ENCODE measurements at regions not wholly inside any gene's neighbourhood (a gene's known extent, or its start where the extent isn't known, plus 50 kb on each side); places are given as distances from the start of the nearest gene placed in this dataset.

DNA sequence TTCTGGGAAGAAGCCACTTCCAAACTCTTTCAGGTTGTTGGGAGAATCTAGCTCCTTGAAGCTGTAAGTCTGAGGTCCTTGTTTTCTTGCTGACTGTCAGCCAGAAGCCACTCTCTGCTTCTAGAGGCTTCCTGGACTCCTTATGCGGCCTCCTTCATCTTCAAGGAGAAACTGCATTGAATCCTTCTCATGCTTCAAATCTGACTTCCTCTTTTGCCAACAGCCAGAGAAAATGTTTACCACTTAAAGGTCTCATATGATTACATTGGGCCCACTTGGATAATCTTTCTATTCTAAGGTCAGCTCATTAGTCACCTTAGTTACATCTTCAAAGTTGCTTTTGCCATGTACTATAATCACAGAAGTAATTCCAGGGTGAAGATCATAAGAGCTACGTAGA is 327.0 kb downstream of the HNRNPD start:
- H3K9me3 Mint-ChIP-seq, result no peaks in the 10 kb centered on the region
- no peak for DNase-seq (ENCODE audit: low spot score)
- peaks cover 37% of the 10 kb centered on the region for H3K27me3 Mint-ChIP-seq (ENCODE audit: insufficient read depth)
- H3K27ac Mint-ChIP-seq, result no peak overlapping the region
- no peaks in the 10 kb centered on the region for H3K4me1 Mint-ChIP-seq (ENCODE audit: low read depth)
- no peaks in the 10 kb centered on the region for H3K36me3 Mint-ChIP-seq (ENCODE audit: low read depth)
- H3K4me3 Mint-ChIP-seq, result no peak overlapping the region
- intact Hi-C loops (cut with micrococcal nuclease), result no loop called here

DNA sequence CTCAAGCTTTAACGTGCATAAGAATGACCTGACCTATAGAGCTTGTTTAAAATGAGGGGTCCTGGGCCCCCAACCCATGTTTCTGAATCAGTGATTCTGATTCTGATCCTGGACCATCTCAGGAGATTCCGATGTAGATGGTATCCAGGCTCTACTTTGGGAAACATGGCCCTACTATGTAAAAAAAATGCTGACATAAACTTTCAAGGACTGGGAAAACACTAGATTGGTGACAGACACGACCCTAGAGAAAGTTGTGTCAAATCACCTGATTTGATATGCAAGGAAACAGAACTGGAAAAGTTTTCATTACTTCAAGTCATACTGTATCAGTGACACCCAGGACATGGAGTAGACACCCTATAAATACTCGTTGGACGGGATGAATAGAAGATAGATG is 328.5 kb downstream of the HNRNPD start:
- intact Hi-C loops (cut with micrococcal nuclease), result no loop called here
- Mint-ChIP-seq H3K4me3 (no peak overlapping the region), H3K27me3 (ENCODE audit: insufficient read depth) (peaks cover 44% of the 10 kb centered on the region), H3K36me3 (ENCODE audit: low read depth) (no peaks in the 10 kb centered on the region), H3K9me3 (no peaks in the 10 kb centered on the region), H3K27ac (no peak overlapping the region), H3K4me1 (ENCODE audit: low read depth) (no peaks in the 10 kb centered on the region)
- no peak for DNase-seq (ENCODE audit: low spot score)

DNA sequence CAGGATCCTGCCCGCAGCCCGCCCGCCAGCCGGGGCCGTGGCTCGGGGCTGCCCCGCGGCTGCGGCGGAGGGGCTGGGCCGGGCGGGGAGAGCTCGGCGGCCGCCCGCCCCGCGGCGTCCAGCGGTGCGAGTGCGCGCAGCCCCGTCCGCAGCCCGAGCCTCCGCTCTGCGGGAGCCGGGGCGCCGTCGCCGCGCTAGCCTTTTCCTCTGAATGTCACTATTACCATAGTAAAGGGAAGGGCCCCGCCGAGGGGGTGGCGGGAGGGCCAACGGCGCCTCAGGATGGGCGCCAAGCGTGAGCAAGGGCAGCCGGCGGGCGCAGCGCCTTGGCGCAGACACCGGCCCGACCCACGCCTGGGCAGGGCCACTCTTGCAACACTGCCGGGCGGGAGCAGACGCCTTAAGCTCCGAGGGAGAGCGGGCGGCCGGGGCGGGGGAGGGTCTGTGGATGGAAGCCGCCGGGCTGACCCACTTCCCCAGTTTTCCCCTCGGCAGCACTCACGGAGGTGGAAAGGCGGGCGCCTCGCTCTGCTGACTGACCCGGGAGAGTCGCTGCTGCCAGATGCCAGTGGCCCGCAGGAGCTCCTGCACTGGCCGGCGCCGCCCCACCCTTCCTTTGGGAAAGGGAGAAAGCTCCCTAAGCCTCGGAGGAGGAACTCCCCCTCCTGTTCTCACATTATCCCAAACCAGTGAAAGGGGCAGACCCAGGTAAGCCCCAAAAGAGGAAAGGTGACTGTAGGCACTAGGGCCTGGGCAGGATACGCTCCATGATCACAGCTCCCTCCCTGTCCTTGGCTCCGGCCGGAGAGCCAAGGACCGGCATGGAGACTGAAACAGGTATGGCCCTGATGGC is 329.4 kb downstream of the HNRNPD start:
- H3K27me3 Mint-ChIP-seq (ENCODE audit: insufficient read depth), result peaks cover 44% of the 10 kb centered on the region
- no peak for DNase-seq (ENCODE audit: low spot score)
- no peaks in the 10 kb centered on the region for H3K4me1 Mint-ChIP-seq (ENCODE audit: low read depth)
- no peaks in the 10 kb centered on the region for H3K9me3 Mint-ChIP-seq
- no peaks in the 10 kb centered on the region for H3K36me3 Mint-ChIP-seq (ENCODE audit: low read depth)
- H3K4me3 Mint-ChIP-seq, result no peak overlapping the region
- intact Hi-C loops (cut with micrococcal nuclease), result no loop called here
- H3K27ac Mint-ChIP-seq, result no peak overlapping the region

DNA sequence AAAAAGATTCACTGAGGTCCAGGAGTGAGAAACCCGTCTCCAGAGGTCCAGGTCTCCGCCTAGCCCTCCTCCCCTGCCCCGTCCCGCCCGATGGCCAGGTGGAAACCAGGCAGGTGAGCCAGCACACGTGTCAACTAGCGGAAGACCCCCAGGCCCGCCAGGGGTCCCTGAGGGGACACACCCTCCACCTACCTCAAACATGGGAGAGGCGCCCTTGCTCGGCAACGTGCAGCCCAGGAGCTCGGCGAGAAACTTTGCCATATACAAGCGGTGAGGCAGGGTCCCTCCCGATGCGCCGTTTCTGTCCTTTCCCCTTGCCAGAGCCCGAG is 330.0 kb downstream of the HNRNPD start:
- Mint-ChIP-seq H3K4me1 (ENCODE audit: low read depth) (no peaks in the 10 kb centered on the region), H3K27ac (no peak overlapping the region), H3K9me3 (no peaks in the 10 kb centered on the region), H3K27me3 (ENCODE audit: insufficient read depth) (peaks cover 46% of the 10 kb centered on the region), H3K4me3 (no peak overlapping the region), H3K36me3 (ENCODE audit: low read depth) (no peaks in the 10 kb centered on the region)
- intact Hi-C loops (cut with micrococcal nuclease), result no loop called here
- DNase-seq (ENCODE audit: low spot score), result no peak

DNA sequence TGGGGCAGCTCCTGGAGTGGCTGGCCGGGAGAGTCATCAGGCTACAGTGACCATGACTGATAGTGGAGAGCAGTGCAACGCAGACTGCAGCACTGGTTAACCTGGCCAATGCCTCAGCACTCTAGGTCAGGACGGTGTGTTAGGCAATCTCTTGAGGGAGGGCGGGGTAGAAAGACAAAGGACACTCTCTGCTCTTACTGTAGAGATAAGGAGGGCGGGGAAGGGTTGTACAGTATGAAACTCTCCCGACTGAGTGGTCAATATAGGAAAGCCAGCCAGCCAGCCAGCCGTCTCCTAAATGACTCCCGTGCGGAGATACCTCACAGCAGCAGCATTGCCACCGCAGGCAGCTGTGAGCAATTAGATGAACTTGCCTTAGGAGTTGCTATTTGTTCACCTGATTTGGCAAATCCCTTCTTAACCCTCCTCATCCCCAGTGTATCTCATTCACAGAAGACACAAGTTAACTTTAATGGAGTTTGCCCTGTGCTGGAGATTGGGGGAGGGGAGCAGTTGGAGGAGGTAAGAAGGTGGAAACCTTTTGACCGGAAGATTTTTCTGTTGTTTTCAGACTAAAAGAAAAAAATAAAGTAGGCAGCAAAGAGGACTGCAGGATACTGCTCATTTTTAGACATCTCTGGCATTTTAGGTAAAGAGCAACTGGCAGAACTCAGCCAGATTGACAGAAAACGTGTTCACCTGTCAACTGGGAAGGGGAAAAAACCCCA is 330.5 kb downstream of the HNRNPD start:
- Mint-ChIP-seq H3K27me3 (ENCODE audit: insufficient read depth) (peaks cover 46% of the 10 kb centered on the region), H3K9me3 (no peaks in the 10 kb centered on the region), H3K4me3 (no peak overlapping the region)

DNA sequence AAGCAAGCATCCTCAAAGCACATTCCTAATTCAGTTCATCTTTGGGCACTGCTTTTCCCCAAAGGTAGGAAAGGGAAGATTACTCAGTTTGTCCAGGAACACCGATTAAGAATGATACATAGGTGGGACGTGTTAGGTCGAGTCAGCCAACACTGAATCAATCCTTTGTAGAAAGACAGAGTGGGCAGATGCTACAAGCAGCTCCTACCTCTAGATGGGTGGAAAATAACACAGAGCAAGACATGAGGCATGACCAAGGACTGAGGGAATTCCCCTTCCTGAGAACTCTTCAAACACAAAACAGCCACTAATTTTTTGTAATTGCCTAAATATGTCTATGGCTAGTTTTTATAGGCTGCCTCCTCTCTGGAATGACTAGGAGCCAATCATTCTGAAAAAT is 331.7 kb downstream of the HNRNPD start:
- H3K4me1 Mint-ChIP-seq (ENCODE audit: low read depth), result no peaks in the 10 kb centered on the region
- no peak overlapping the region for H3K27ac Mint-ChIP-seq
- intact Hi-C loops (cut with micrococcal nuclease), result no loop called here
- H3K4me3 Mint-ChIP-seq, result no peak overlapping the region
- H3K27me3 Mint-ChIP-seq (ENCODE audit: insufficient read depth), result peaks cover 43% of the 10 kb centered on the region
- DNase-seq (ENCODE audit: low spot score), result no peak
- H3K9me3 Mint-ChIP-seq, result no peaks in the 10 kb centered on the region
- H3K36me3 Mint-ChIP-seq (ENCODE audit: low read depth), result no peaks in the 10 kb centered on the region

More for the DNA sequence above, 330.5 kb downstream of the HNRNPD start:
- Mint-ChIP-seq H3K36me3 (ENCODE audit: low read depth) (no peaks in the 10 kb centered on the region), H3K4me1 (ENCODE audit: low read depth) (no peaks in the 10 kb centered on the region), H3K27ac (no peak overlapping the region)
- no peak for DNase-seq (ENCODE audit: low spot score)
- intact Hi-C loops (cut with micrococcal nuclease), result no loop called here

DNA sequence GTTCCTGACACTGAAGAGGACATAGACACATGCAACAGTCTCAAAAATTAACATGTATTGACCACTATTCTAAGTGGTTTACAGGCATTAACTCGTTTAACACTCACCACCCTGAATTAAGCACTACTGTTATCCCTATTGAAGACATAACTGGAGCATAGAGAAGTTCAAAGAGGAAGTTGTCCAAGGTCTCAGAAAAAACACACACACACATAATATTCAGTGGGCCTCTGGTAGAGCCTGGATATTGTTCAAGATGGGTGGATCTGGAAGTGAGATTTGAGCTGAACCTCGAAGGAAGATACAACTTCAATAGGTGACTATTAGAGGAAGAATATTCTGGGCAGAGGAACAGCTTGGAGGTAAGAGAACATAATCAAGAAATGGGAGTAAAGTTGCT is 334.9 kb downstream of the HNRNPD start:
- Mint-ChIP-seq H3K4me1 (ENCODE audit: low read depth) (no peaks in the 10 kb centered on the region), H3K9me3 (no peaks in the 10 kb centered on the region), H3K27ac (no peak overlapping the region), H3K36me3 (ENCODE audit: low read depth) (no peaks in the 10 kb centered on the region), H3K27me3 (ENCODE audit: insufficient read depth) (peaks cover 30% of the 10 kb centered on the region), H3K4me3 (no peak overlapping the region)
- DNase-seq (ENCODE audit: low spot score), result no peak
- intact Hi-C loops (cut with micrococcal nuclease), result no loop called here

DNA sequence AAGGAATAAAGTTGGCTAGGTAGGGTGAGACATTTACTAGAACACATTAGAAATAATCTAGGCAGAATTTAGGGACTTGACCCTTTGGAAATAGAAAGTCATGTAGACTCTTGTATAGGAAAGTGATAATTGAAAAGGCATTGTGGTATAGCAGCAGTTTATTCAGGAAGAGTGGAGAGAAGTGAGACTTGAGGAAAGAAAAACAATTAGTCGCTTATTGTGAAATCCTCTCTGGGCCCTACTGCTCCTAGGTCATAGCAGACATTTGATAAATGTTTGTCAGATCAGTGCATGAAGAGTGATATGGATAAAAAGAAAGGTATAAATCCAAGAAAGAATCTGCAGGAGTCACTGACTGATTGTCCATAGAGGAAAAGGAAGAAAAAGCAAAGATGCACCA is 337.6 kb downstream of the HNRNPD start:
- intact Hi-C loops (cut with micrococcal nuclease), result no loop called here
- no peak overlapping the region for H3K27ac Mint-ChIP-seq
- DNase-seq (ENCODE audit: low spot score), result no peak
- peaks cover 7% of the 10 kb centered on the region for H3K27me3 Mint-ChIP-seq (ENCODE audit: insufficient read depth)
- H3K4me3 Mint-ChIP-seq, result no peak overlapping the region
- H3K36me3 Mint-ChIP-seq (ENCODE audit: low read depth), result no peaks in the 10 kb centered on the region
- no peaks in the 10 kb centered on the region for H3K4me1 Mint-ChIP-seq (ENCODE audit: low read depth)
- no peaks in the 10 kb centered on the region for H3K9me3 Mint-ChIP-seq

DNA sequence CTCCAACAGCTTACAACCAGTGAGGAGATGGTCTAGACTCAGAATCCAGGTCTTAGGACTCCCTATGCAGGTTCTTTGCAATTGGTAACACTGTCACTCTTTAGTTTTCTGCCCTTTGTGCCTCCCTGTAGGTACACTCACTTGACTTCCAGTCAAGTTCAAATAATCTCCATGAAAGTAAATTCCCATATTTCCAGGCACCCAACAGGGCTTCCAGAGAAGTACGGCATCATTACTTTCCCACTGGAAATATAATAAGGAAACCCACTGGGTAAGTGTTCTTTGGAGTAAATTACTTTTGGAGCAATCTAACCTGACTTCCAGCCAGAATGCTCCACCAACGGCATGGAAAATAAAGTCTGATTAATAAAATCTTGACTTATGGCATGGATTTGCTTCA is 338.9 kb downstream of the HNRNPD start:
- H3K27me3 Mint-ChIP-seq (ENCODE audit: insufficient read depth), result peaks cover 5% of the 10 kb centered on the region
- intact Hi-C loops (cut with micrococcal nuclease), result no loop called here
- H3K27ac Mint-ChIP-seq, result no peak overlapping the region
- no peaks in the 10 kb centered on the region for H3K9me3 Mint-ChIP-seq
- no peaks in the 10 kb centered on the region for H3K4me1 Mint-ChIP-seq (ENCODE audit: low read depth)
- no peak for DNase-seq (ENCODE audit: low spot score)
- no peak overlapping the region for H3K4me3 Mint-ChIP-seq
- H3K36me3 Mint-ChIP-seq (ENCODE audit: low read depth), result no peaks in the 10 kb centered on the region

DNA sequence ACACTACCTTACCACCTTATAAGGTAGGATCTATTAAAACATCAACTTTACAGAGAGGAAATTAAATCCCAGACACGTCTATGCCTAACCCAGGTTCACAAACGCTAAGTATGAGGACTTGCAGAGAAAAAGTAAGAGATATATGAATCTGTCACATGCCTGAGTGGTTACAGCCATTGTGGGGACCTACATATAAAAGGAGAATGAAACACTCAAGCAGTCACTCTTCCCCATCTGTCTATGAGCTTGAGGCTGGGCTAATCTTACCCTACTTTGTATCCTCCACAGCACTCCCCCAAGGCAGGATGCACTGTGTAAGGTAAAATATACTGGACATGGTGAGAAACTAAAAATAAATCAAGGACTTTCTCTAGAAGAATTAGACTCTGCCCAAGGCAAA is 339.9 kb downstream of the HNRNPD start:
- Mint-ChIP-seq H3K4me1 (ENCODE audit: low read depth) (no peaks in the 10 kb centered on the region), H3K27ac (no peak overlapping the region), H3K4me3 (no peak overlapping the region), H3K9me3 (no peaks in the 10 kb centered on the region), H3K27me3 (ENCODE audit: insufficient read depth) (peaks cover 3% of the 10 kb centered on the region), H3K36me3 (ENCODE audit: low read depth) (no peaks in the 10 kb centered on the region)
- DNase-seq (ENCODE audit: low spot score), result no peak
- intact Hi-C loops (cut with micrococcal nuclease), result no loop called here

DNA sequence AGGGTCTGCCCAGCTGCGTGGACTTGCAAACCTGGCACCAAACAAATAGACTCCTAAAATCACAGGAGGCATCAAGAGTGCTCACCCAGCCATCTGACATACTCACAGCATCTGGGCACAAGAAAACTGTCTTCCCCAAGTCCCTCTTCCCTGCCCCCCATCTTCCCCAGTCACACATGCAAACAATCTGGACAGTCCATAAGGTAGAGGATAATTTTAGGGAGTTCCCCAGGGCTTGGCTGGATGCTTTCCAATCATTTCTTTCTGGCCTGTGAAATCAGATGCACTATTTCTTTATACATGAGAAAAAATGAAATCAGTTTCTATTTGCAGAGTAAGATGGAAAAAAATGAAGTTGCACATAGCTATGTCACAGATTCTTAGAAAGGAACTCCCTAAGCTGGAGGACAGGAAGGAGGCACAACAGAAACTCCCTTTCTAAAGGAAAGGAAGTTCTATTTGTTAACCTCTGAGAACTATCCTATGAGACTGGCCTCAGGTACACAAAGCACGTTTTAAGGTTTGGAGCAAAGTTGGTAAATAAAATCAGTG is 342.3 kb downstream of the HNRNPD start:
- no peak for DNase-seq (ENCODE audit: low spot score)
- H3K36me3 Mint-ChIP-seq (ENCODE audit: low read depth), result no peaks in the 10 kb centered on the region
- intact Hi-C loops (cut with micrococcal nuclease), result no loop called here
- H3K27me3 Mint-ChIP-seq (ENCODE audit: insufficient read depth), result peaks cover 3% of the 10 kb centered on the region
- H3K27ac Mint-ChIP-seq, result no peak overlapping the region
- no peaks in the 10 kb centered on the region for H3K9me3 Mint-ChIP-seq
- no peak overlapping the region for H3K4me3 Mint-ChIP-seq
- no peaks in the 10 kb centered on the region for H3K4me1 Mint-ChIP-seq (ENCODE audit: low read depth)

DNA sequence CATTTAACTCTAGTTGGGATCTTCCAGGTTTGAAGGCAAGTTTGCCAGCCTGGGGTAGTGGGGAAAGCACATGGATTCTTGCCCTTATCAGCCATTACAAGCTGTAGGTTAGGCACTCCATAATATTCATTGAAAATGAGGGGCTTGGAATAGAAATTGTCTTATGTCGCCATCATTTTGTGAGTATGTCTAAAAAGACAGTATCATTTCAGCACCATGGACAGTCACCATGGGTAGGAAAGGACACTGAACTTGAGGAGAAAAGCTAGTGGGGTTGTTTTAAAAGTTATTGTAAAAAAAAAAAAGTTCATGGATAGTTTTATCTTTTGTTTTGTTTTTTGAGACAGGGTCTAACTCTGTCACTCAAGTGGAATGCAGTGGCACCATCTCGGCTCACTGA is 356.1 kb downstream of the HNRNPD start:
- Mint-ChIP-seq H3K36me3 (ENCODE audit: low read depth) (no peaks in the 10 kb centered on the region), H3K27me3 (ENCODE audit: insufficient read depth) (no peaks in the 10 kb centered on the region), H3K4me3 (no peak overlapping the region), H3K27ac (no peak overlapping the region), H3K9me3 (peaks cover 8% of the 10 kb centered on the region), H3K4me1 (ENCODE audit: low read depth) (no peaks in the 10 kb centered on the region)
- intact Hi-C loops (cut with micrococcal nuclease), result no loop called here
- DNase-seq (ENCODE audit: low spot score), result no peak

DNA sequence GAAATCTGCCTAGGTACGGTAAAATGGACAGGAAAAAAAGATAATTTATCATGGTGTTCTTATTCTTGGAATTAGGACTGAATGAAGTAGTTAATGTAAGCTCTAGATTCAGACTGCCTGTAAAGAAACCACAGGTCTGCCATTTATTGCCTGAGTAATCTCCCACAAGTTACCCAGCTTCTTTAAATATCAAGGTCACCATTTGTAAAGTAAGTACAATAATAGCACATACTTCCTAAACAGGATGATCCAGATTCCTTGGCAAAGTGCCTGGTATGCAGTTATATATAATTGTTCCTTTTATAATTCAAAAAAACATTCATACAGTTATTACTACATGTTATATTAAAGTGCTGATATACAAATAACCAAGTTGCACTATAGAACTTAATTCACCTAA is 368.6 kb downstream of the HNRNPD start:
- DNase-seq (ENCODE audit: low spot score), result no peak
- H3K4me3 Mint-ChIP-seq, result no peak overlapping the region
- H3K27ac Mint-ChIP-seq, result no peak overlapping the region
- intact Hi-C loops (cut with micrococcal nuclease), result no loop called here
- no peaks in the 10 kb centered on the region for H3K36me3 Mint-ChIP-seq (ENCODE audit: low read depth)
- H3K9me3 Mint-ChIP-seq, result peaks cover 15% of the 10 kb centered on the region
- H3K27me3 Mint-ChIP-seq (ENCODE audit: insufficient read depth), result peaks cover 1% of the 10 kb centered on the region
- H3K4me1 Mint-ChIP-seq (ENCODE audit: low read depth), result no peaks in the 10 kb centered on the region

Data from activated T-helper 1 cell treated with anti-CD3 and anti-CD28 coated beads, Interleukin-12 subunit alpha, Interleukin-12 subunit beta, Interleukin-2, Interleukin-4 antibody, amounts not matched to agents 30 ng/mL and 10 ng/mL and 1 ng/mL, durations not matched to agents 14 hours and 24 hours and 36 hours (primary cell).